Panc1 (cell line): ENCODE measurements at regions not wholly inside any gene's neighbourhood (a gene's known extent, or its start where the extent isn't known, plus 50 kb on each side); places are given as distances from the start of the nearest gene placed in this dataset.

Experiments
- CTCF ChIP-seq: fragments of 450-650 bp; IDR thresholded peaks from 2 replicates; pipeline ENCODE4 v1.5.1; 2017; ENCODE audit warnings: mild to moderate bottlenecking
- POLR2AphosphoS5 ChIP-seq: IDR thresholded peaks from 2 replicates; pipeline ENCODE4 v1.6.1; 2012; ENCODE audit warnings: mild to moderate bottlenecking, low read depth, low read length, moderate library complexity
- REST ChIP-seq, 2 experiments: IDR thresholded peaks; 2 replicates each; pipeline ENCODE4 v1.6.1; 2011 to 2012; ENCODE audit warnings: low read depth in 2 of 2, control low read depth in 1 of 2, low read length in 1 of 2, mild to moderate bottlenecking in 1 of 2, moderate library complexity in 1 of 2; ENCODE audit not compliant: insufficient read depth in 1 of 2
- SIN3A ChIP-seq: IDR thresholded peaks from 2 replicates; pipeline ENCODE4 v1.6.1; 2012; ENCODE audit warnings: low read depth, mild to moderate bottlenecking, low read length, moderate library complexity, borderline replicate concordance; ENCODE audit not compliant: insufficient read depth
- TCF7L2 ChIP-seq: IDR thresholded peaks from 2 replicates; pipeline ENCODE4 v1.6.1; 2011; ENCODE audit warnings: mild to moderate bottlenecking, low read depth, low read length, inconsistent platforms

GRCh38 chr15:70286113-70286806 is 188.5 kb upstream of the TLE3 start:
- no peak for TF ChIP-seq CTCF
- TF ChIP-seq REST (IDR thresholded peaks at IDR 0.05; ENCODE audit: insufficient read depth in 1 of 2, low read depth in 2 of 2, low read length in 1 of 2) = no peak
- no peak for TF ChIP-seq POLR2AphosphoS5
- no peak for TF ChIP-seq SIN3A
- TF ChIP-seq TCF7L2 = no peak
